GM19395 (cell line): ENCODE measurements at regions not wholly inside any gene's neighbourhood (a gene's known extent, or its start where the extent isn't known, plus 50 kb on each side); places are given as distances from the start of the nearest gene placed in this dataset.
"Not testable (repeated sequence)": the region's sequence is repeated elsewhere in the genome, so short reads cannot be mapped to it uniquely, and the experiment has no call there.

ENCODE experiments used
- ATAC-seq: cut with Tn5 transposase; IDR thresholded peaks from one replicate; pipeline ENCODE4 v1.9.1; 2021; ENCODE audit warnings: mild to moderate bottlenecking, moderate library complexity; ENCODE audit not compliant: unreplicated experiment

GRCh38 chr12:43193096-43193495 lies 358.9 kb downstream of the ADAMTS20 start:
- ATAC-seq = not testable (repeated sequence)

GRCh38 chr12:43192442-43192841 lies 359.6 kb downstream of the ADAMTS20 start:
- ATAC-seq = not testable (repeated sequence)

GRCh38 chr12:43180242-43180641 lies 371.8 kb downstream of the ADAMTS20 start:
- no peak for ATAC-seq

- no peak for ATAC-seq
These were observed 372.5 kb downstream of the ADAMTS20 start for GRCh38 chr12:43179486-43179885.

- no peak for ATAC-seq
These were observed 374.7 kb downstream of the ADAMTS20 start for GRCh38 chr12:43177276-43177675.

GRCh38 chr12:43169115-43169681 lies 382.8 kb downstream of the ADAMTS20 start:
- ATAC-seq = no peak

- no peak for ATAC-seq
These were observed 384.3 kb downstream of the ADAMTS20 start for GRCh38 chr12:43167691-43168090.

GRCh38 chr12:43165351-43165750 lies 386.7 kb downstream of the ADAMTS20 start:
- no peak for ATAC-seq

GRCh38 chr12:43162138-43162537 lies 389.9 kb downstream of the ADAMTS20 start:
- no peak for ATAC-seq

- ATAC-seq = no peak
These were observed 392.5 kb downstream of the ADAMTS20 start for GRCh38 chr12:43159506-43159905.

- ATAC-seq = no peak
These were observed 393.9 kb downstream of the ADAMTS20 start for GRCh38 chr12:43158126-43158525.

- no peak for ATAC-seq
These were observed 396.6 kb downstream of the ADAMTS20 start for GRCh38 chr12:43155376-43155775.

- ATAC-seq = no peak
These were observed 397.4 kb downstream of the ADAMTS20 start for GRCh38 chr12:43154498-43155045.

GRCh38 chr12:43151441-43151981 lies 400.5 kb downstream of the ADAMTS20 start:
- no peak for ATAC-seq

- ATAC-seq = no peak
These were observed 403.3 kb downstream of the ADAMTS20 start for GRCh38 chr12:43148691-43149090.

GRCh38 chr12:43147878-43148277 lies 404.1 kb downstream of the ADAMTS20 start:
- no peak for ATAC-seq

GRCh38 chr12:43145481-43145880 lies 406.5 kb downstream of the ADAMTS20 start:
- ATAC-seq = no peak

- ATAC-seq = peak; percentile 57
These were observed 408.7 kb downstream of the ADAMTS20 start for GRCh38 chr12:43143278-43143677.

- ATAC-seq = no peak
These were observed 419.7 kb downstream of the ADAMTS20 start for GRCh38 chr12:43132291-43132690.

GRCh38 chr12:43131301-43131700 lies 420.7 kb downstream of the ADAMTS20 start:
- ATAC-seq = no peak

GRCh38 chr12:43127886-43128549 lies 424.0 kb downstream of the ADAMTS20 start:
- no peak for ATAC-seq
